ENCODE measurements at regions not wholly inside any gene's neighbourhood (a gene's known extent, or its start where the extent isn't known, plus 50 kb on each side); places are given as distances from the start of the nearest gene placed in this dataset.

DNA sequence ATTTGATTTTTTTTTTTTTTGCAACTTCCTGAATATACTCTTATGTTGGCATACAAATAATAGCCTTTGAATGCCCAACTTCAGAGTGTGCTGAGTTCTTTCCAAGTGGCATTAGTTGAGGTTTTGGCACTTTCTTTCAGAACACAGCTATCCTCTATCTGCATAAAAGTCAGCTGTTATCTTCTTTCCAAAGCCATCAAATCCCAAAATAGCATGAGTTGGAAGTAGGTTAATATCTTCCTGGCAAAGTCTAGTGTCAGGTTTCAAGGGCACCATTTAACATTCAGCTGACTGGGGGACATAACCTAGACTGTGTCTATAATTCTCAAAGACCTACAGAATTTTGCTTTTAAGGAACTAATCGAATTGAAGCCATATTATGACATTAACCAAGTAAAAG lies 223.9 kb downstream of the PLPP3 start:
- no peak for DNase-seq
- Mint-ChIP-seq H3K9me3 (ENCODE audit: unreplicated experiment) (peaks cover 6% of the 10 kb centered on the region), H3K36me3 (ENCODE audit: unreplicated experiment) (no peaks in the 10 kb centered on the region)

DNA sequence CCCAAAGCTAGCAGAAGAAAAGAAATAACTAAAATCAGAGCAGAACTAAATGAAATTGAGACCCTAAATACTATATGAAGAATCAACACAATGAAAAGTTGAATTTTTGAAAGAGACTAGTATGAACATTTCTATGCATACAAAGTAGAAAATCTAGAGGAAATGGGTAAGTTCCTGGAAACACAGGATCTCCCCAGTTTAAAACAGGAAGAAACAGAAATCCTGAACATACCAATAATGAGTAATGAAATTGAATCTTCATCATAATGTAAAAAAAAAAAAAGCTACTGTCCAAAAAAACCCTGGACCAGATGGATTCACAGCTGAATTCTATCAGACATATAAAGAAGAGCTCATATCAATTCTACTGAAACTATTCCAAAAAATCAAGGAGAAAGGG lies 233.5 kb downstream of the PLPP3 start:
- Mint-ChIP-seq H3K4me1 (ENCODE audit: low read depth, unreplicated experiment) (no peaks in the 10 kb centered on the region), H3K27me3 (ENCODE audit: unreplicated experiment) (no peaks in the 10 kb centered on the region), H3K4me3 (ENCODE audit: unreplicated experiment) (no peak overlapping the region), H3K36me3 (ENCODE audit: unreplicated experiment) (peaks cover 10% of the 10 kb centered on the region), H3K9me3 (ENCODE audit: unreplicated experiment) (peaks cover 4% of the 10 kb centered on the region), H3K27ac (ENCODE audit: unreplicated experiment) (no peak overlapping the region)
- TF ChIP-seq, protein P1, sequence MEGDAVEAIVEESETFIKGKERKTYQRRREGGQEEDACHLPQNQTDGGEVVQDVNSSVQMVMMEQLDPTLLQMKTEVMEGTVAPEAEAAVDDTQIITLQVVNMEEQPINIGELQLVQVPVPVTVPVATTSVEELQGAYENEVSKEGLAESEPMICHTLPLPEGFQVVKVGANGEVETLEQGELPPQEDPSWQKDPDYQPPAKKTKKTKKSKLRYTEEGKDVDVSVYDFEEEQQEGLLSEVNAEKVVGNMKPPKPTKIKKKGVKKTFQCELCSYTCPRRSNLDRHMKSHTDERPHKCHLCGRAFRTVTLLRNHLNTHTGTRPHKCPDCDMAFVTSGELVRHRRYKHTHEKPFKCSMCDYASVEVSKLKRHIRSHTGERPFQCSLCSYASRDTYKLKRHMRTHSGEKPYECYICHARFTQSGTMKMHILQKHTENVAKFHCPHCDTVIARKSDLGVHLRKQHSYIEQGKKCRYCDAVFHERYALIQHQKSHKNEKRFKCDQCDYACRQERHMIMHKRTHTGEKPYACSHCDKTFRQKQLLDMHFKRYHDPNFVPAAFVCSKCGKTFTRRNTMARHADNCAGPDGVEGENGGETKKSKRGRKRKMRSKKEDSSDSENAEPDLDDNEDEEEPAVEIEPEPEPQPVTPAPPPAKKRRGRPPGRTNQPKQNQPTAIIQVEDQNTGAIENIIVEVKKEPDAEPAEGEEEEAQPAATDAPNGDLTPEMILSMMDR (IDR thresholded peaks at IDR 0.05; ENCODE audit: partially characterized antibody, unreplicated experiment), result no peak
- DNase-seq, result no peak

More for the DNA sequence above, 223.9 kb downstream of the PLPP3 start:
- no peak overlapping the region for H3K4me3 Mint-ChIP-seq (ENCODE audit: unreplicated experiment)
- H3K27ac Mint-ChIP-seq (ENCODE audit: unreplicated experiment), result no peak overlapping the region
- TF ChIP-seq, protein P1 (IDR thresholded peaks at IDR 0.05; ENCODE audit: partially characterized antibody, unreplicated experiment), result no peak
- peaks cover 2% of the 10 kb centered on the region for H3K27me3 Mint-ChIP-seq (ENCODE audit: unreplicated experiment)
- H3K4me1 Mint-ChIP-seq (ENCODE audit: low read depth, unreplicated experiment), result peaks cover 40% of the 10 kb centered on the region

DNA sequence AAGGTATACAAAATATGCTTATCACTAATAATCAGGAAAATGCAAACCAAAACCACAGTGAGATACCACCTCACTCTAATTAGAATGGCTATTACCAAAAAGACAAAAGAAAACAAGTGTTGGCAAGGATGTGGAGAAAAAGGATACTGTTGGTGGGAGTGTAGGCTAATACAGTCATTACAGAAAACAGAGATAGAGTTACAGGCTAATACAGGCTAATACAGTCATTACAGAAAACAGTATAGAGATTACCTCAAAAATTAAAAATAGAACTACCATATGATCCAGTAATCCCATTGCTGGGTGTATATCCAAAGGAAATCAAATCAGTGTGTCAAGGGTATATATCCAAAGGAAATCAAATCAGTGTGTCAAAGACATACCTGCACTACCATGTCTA lies 238.4 kb downstream of the PLPP3 start:
- no peak overlapping the region for H3K4me3 Mint-ChIP-seq (ENCODE audit: unreplicated experiment)
- H3K4me1 Mint-ChIP-seq (ENCODE audit: low read depth, unreplicated experiment), result no peaks in the 10 kb centered on the region
- no peaks in the 10 kb centered on the region for H3K27me3 Mint-ChIP-seq (ENCODE audit: unreplicated experiment)
- no peaks in the 10 kb centered on the region for H3K36me3 Mint-ChIP-seq (ENCODE audit: unreplicated experiment)
- TF ChIP-seq, protein P1 (IDR thresholded peaks at IDR 0.05; ENCODE audit: partially characterized antibody, unreplicated experiment), result no peak
- no peak for DNase-seq
- H3K27ac Mint-ChIP-seq (ENCODE audit: unreplicated experiment), result no peak overlapping the region
- H3K9me3 Mint-ChIP-seq (ENCODE audit: unreplicated experiment), result peaks cover 2% of the 10 kb centered on the region

DNA sequence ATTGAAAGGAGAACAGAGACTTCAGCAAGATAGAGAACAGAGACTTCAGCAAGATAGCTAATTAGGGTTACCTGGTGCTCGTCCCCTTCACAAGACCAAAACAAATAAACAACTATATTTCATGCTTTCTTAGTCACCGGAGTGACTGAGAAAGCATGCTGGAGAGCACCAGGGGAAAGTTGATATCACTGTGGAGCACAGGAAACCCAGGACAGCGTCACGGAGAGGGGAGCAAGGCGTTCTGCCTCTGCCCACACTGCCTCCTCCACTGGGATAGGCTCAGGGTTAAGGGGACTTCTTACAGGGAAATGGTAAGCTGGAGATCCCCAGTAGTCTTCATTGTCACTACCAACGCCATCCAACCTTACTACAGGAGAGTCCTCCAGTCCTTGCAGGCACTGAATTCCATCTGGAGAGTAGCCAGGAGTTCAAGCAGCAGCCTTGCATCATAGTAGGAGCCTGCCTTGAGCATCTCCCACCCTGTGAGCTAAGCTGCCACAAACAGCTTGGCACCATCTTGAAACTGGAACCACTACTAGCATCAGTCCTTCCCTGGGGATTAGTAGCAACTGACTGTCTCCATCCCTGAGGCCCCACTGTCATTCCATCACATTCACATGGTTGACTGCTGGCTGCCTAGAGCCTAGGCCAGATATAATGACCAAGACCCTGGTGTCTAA lies 239.4 kb downstream of the PLPP3 start:
- H3K4me1 Mint-ChIP-seq (ENCODE audit: low read depth, unreplicated experiment), result peaks cover 4% of the 10 kb centered on the region
- no peak for DNase-seq

DNA sequence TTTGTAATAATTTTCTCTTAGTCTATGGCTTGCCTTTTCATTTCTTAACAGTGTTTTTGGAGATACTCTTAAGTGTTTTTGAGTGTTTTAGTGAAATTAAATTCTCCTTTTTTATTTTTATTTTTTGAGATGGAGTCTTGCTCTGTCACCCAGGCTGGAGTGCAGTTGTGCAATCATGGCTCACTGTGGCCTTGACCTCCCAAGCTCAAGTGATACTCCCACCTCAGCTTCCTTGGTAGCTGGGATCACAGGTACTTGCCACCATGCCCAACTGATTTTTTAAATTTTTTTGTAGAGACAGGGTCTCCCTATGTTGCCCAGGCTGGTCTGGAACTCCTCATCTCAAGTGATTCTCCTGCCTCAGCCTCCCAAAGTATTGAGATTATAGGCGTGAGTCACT lies 240.3 kb downstream of the PLPP3 start:
- no peak overlapping the region for H3K27ac Mint-ChIP-seq (ENCODE audit: unreplicated experiment)
- DNase-seq, result no peak
- H3K36me3 Mint-ChIP-seq (ENCODE audit: unreplicated experiment), result no peaks in the 10 kb centered on the region
- no peak overlapping the region for H3K4me3 Mint-ChIP-seq (ENCODE audit: unreplicated experiment)
- H3K27me3 Mint-ChIP-seq (ENCODE audit: unreplicated experiment), result no peaks in the 10 kb centered on the region
- peaks cover 4% of the 10 kb centered on the region for H3K4me1 Mint-ChIP-seq (ENCODE audit: low read depth, unreplicated experiment)
- peaks cover 2% of the 10 kb centered on the region for H3K9me3 Mint-ChIP-seq (ENCODE audit: unreplicated experiment)
- TF ChIP-seq, protein P1 (IDR thresholded peaks at IDR 0.05; ENCODE audit: partially characterized antibody, unreplicated experiment), result no peak

More for the DNA sequence above, 239.4 kb downstream of the PLPP3 start:
- H3K27me3 Mint-ChIP-seq (ENCODE audit: unreplicated experiment), result no peaks in the 10 kb centered on the region
- H3K27ac Mint-ChIP-seq (ENCODE audit: unreplicated experiment), result no peak overlapping the region
- H3K4me3 Mint-ChIP-seq (ENCODE audit: unreplicated experiment), result no peak overlapping the region
- no peaks in the 10 kb centered on the region for H3K36me3 Mint-ChIP-seq (ENCODE audit: unreplicated experiment)
- peaks cover 2% of the 10 kb centered on the region for H3K9me3 Mint-ChIP-seq (ENCODE audit: unreplicated experiment)
- TF ChIP-seq, protein P1 (IDR thresholded peaks at IDR 0.05; ENCODE audit: partially characterized antibody, unreplicated experiment), result no peak

Measured in glutamatergic neuron (in vitro differentiated cells).